Activated naive CD4-positive, alpha-beta T cell treated with anti-CD3 and anti-CD28 coated beads, Interleukin-2, amount 50 U/mL, for 24 hours (primary cell): ENCODE measurements at regions not wholly inside any gene's neighbourhood (a gene's known extent, or its start where the extent isn't known, plus 50 kb on each side); places are given as distances from the start of the nearest gene placed in this dataset.
"Not testable (repeated sequence)": the region's sequence is repeated elsewhere in the genome, so short reads cannot be mapped to it uniquely, and the experiment has no call there.

Source experiments
- H3K27ac Mint-ChIP-seq: one replicate; pipeline ENCODE4 v1.8.0; 2021; ENCODE audit warnings: mild to moderate bottlenecking, mixed read lengths
- H3K27me3 Mint-ChIP-seq: one replicate; pipeline ENCODE4 v1.8.0; 2021; ENCODE audit warnings: mixed read lengths
- H3K36me3 Mint-ChIP-seq: one replicate; pipeline ENCODE4 v1.8.0; 2021; ENCODE audit warnings: mixed read lengths
- H3K4me1 Mint-ChIP-seq: one replicate; pipeline ENCODE4 v1.8.0; 2021; ENCODE audit warnings: mixed read lengths
- H3K4me3 Mint-ChIP-seq: one replicate; pipeline ENCODE4 v1.8.0; 2021; ENCODE audit warnings: mild to moderate bottlenecking, mixed read lengths
- H3K9me3 Mint-ChIP-seq: one replicate; pipeline ENCODE4 v1.8.0; 2021; ENCODE audit warnings: mixed read lengths

DNA sequence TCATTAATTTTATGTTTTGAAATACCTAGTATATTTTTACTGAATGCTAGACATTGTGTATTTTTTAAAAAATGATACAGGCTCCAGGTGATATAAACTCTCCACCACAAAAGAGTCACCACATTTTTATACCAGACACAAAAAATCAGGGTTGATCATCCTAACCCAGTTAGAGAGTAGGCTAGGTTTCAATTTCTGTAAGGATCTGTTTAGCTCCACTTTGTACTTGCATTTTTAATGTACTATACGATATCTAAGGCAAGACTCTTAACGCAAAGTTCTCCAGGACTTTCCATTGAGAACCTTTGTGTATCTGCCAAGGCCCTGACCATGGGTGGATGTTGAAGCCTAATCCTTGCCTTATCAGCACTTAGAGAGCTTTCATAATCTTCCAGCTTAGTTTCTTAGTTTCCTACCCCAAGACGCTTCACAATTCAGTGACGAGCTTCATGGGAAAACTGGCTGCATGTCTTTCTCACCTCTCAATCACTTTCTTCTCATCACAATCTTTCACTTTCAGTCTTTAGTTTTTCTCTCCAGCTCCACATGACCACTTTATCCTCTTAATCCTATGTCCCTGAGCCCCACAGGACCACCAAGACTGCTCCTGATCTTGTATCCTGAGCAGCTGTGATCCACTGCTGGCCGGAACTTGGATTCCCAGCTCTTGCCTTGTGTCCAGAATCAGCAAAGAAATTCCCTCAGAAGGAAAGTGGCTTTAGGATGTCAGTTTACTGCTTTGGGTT is 635.8 kb downstream of the RNF144A start:
- Mint-ChIP-seq H3K4me3 (peak overlapping the region; percentile 7), H3K4me1 (peaks cover 22% of the 10 kb centered on the region), H3K9me3 (peaks cover 5% of the 10 kb centered on the region), H3K27me3 (no peaks in the 10 kb centered on the region), H3K27ac (no peak overlapping the region), H3K36me3 (no peaks in the 10 kb centered on the region)

DNA sequence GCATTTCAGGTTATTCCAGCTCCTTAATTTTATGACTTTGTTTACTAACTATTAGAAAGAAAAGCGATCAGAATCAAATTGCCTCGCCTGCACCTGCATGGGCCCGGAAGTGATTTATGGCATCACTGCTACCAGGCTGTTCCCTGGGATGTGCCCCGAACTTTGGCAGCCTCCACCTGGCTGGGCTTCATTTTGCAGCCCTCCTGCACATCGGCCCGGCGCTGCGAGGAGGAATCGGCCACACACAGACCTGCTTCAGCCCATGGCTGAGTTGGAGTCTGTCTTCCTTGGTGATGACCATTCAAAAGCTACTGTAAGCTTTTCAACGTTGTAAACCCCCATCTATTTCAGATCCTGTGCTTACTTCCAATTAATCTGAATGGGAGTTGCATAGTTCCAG is 638.0 kb downstream of the RNF144A start:
- Mint-ChIP-seq H3K36me3 (no peaks in the 10 kb centered on the region), H3K4me3 (no peak overlapping the region), H3K4me1 (peaks cover 25% of the 10 kb centered on the region), H3K27ac (no peak overlapping the region), H3K27me3 (no peaks in the 10 kb centered on the region), H3K9me3 (no peaks in the 10 kb centered on the region)

DNA sequence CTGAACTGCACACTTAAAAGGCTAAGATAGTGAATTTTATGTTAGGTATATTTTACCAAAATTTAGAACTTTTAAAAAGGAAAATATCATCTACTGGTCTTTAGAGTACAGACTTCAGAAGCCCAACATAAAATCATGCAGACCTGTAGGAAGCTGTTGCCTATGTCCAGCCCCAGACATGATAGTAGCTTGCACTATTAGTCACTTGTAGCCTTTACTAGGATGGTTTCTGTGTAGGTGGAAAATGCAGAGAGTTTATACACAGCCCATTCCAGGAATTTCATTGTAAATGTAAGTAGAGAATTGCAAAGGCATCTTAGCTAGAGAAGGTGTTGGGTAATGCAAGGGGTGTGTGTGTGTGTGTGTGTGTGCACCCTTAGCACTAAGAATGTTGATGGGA is 640.2 kb downstream of the RNF144A start:
- no peak overlapping the region for H3K4me3 Mint-ChIP-seq
- H3K4me1 Mint-ChIP-seq, result peaks cover 35% of the 10 kb centered on the region
- no peaks in the 10 kb centered on the region for H3K27me3 Mint-ChIP-seq
- no peak overlapping the region for H3K27ac Mint-ChIP-seq
- no peaks in the 10 kb centered on the region for H3K9me3 Mint-ChIP-seq
- H3K36me3 Mint-ChIP-seq, result no peaks in the 10 kb centered on the region

DNA sequence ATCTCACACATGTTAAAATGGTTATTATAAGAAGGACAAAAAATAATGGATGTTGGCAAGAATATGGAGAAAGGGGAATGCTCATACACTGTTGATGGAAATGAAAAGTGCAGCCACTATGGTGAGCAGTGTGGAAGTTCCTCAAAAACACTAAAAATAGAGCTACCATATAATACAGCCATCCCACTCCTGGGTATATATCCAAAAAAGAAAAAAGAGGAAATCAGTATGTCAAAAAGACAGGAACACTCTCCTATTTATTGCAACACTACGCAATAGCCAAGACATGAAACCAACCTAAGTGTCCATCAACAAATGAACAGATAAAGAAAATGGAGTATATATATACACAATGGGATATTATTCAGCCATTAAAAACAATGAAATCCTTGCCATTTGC is 642.6 kb downstream of the RNF144A start:
- no peak overlapping the region for H3K27ac Mint-ChIP-seq
- no peak overlapping the region for H3K4me3 Mint-ChIP-seq
- no peaks in the 10 kb centered on the region for H3K27me3 Mint-ChIP-seq
- H3K4me1 Mint-ChIP-seq, result peaks cover 24% of the 10 kb centered on the region
- no peaks in the 10 kb centered on the region for H3K36me3 Mint-ChIP-seq
- peaks cover 4% of the 10 kb centered on the region for H3K9me3 Mint-ChIP-seq

DNA sequence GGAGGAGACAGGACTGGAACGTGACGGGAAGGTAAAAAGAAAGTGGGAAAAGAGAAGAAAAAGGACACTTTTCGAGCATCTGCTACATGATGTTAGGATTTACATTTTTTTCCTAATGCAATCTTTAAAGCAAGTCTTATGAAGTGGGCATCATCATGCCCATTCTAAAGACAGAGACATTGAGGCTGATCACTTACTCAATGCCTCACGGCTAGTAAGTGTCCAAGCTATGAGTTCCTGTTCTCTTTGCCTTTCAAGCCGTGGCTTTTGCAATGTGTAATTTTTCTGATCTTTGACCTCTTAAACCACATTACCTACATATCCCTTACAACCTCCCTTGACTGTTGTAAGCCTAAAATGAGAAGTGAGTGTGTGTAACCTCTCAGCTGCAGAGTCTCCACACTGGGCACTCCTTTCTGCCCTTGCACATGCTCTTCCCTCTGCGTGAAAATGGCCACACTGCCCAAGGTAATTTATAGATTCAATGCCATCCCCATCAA is 649.2 kb downstream of the RNF144A start:
- H3K36me3 Mint-ChIP-seq, result no peaks in the 10 kb centered on the region

DNA sequence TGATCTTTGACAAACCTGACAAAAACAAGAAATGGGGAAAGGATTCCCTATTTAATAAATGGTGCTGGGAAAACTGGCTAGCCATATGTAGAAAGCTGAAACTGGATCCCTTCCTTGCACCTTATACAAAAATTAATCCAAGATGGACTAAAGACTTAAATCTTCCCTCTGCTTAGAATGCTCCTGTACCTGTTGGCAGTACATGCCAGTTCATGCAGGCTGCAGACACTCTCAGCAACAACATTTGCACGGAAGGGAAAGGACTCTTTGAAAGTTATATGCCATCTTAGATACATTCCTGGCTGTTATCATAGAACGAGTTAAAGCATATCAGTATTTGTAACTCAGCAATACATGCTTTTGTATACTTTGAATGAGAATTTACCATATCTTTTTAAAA is 649.9 kb downstream of the RNF144A start:
- not testable (repeated sequence) for H3K9me3 Mint-ChIP-seq
- H3K4me1 Mint-ChIP-seq, result peaks cover 63% of the 10 kb centered on the region

More for the DNA sequence above, 649.2 kb downstream of the RNF144A start:
- Mint-ChIP-seq H3K4me1 (peaks cover 63% of the 10 kb centered on the region), H3K4me3 (peak overlapping the region; percentile 3), H3K27ac (peak overlapping the region; percentile 43), H3K9me3 (peaks cover 9% of the 10 kb centered on the region), H3K27me3 (no peaks in the 10 kb centered on the region)

DNA sequence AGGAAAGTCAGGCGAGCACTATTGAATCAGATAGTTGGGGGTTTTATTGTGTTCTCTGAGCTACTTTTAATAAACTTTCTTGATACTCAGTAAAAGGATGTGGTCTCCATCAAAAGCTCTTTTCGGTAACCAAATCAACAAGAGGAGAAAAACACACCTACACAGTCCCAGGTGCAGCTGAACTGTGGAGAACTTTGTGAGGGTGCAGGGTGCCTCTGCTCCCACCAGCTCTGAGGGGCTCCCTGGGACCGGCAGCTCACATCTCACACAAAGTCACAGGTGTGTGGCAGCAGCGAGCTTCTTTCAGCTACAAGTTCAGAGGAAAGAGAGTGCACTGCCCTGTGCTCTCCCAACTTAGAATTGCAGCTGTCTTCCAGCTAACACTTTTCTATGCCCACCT is 650.4 kb downstream of the RNF144A start:
- peak overlapping the region; percentile 65 for H3K27ac Mint-ChIP-seq
- no peaks in the 10 kb centered on the region for H3K27me3 Mint-ChIP-seq
- no peaks in the 10 kb centered on the region for H3K36me3 Mint-ChIP-seq
- peaks cover 9% of the 10 kb centered on the region for H3K9me3 Mint-ChIP-seq
- peaks cover 67% of the 10 kb centered on the region for H3K4me1 Mint-ChIP-seq
- H3K4me3 Mint-ChIP-seq, result peak overlapping the region; percentile 70

More for the DNA sequence above, 649.9 kb downstream of the RNF144A start:
- not testable (repeated sequence) for H3K36me3 Mint-ChIP-seq, H3K27me3 Mint-ChIP-seq
- Mint-ChIP-seq H3K27ac (peak overlapping the region; percentile 43), H3K4me3 (peak overlapping the region; percentile 70)

DNA sequence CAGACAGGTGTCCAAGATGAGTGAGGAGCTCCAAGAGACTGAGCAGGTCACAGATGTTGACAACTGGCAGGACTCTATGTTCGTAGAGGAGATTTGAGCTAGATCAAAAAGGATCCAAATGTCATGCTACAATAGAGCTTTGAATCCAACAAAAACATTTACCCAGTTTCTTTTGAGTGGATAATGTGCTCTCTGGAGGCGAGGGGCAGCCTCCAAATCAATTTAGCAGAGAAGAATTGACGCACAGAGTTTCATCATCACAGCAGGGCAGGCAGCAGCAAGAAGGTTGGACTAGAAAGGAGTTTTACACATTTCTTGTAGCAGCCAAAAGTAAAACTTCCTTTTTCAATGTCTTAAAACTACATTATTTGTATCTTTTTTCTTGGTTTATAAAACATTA is 653.0 kb downstream of the RNF144A start:
- no peak overlapping the region for H3K4me3 Mint-ChIP-seq
- H3K36me3 Mint-ChIP-seq, result no peaks in the 10 kb centered on the region
- H3K27me3 Mint-ChIP-seq, result no peaks in the 10 kb centered on the region
- peaks cover 77% of the 10 kb centered on the region for H3K4me1 Mint-ChIP-seq
- H3K9me3 Mint-ChIP-seq, result peaks cover 4% of the 10 kb centered on the region
- peak overlapping the region; percentile 51 for H3K27ac Mint-ChIP-seq

- Mint-ChIP-seq H3K9me3 (no peaks in the 10 kb centered on the region), H3K4me3 (no peak overlapping the region), H3K36me3 (no peaks in the 10 kb centered on the region), H3K27me3 (no peaks in the 10 kb centered on the region), H3K4me1 (peaks cover 65% of the 10 kb centered on the region), H3K27ac (no peak overlapping the region)
These were observed 654.5 kb downstream of the RNF144A start for GRCh38 chr2:7571701-7572100.

DNA sequence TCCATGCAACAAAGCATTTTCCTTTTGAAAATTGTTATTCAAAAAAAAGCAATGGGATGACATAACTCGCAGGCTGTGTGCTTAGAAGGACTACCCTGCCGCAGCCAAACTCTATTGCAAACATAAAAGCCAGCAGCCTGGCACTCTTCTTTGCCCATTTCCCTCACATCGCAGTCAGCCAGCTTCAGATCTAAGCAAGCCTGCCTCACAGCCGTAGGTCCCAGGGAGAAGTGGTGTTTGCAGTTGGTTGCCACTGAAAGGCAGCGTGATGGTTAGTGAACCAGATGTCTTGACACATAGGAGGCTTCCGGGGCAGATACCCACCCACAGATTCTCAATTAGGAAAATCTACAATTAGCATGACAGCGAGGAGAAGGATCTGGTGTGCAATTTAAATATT is 655.2 kb downstream of the RNF144A start:
- Mint-ChIP-seq H3K4me3 (peak overlapping the region; percentile 31), H3K27me3 (no peaks in the 10 kb centered on the region), H3K27ac (no peak overlapping the region)

GRCh38 chr2:7573166-7573825 is 656.1 kb downstream of the RNF144A start:
- H3K4me3 Mint-ChIP-seq, result no peak overlapping the region
- no peak overlapping the region for H3K27ac Mint-ChIP-seq
- peaks cover 9% of the 10 kb centered on the region for H3K36me3 Mint-ChIP-seq
- peaks cover 11% of the 10 kb centered on the region for H3K9me3 Mint-ChIP-seq
- peaks cover 49% of the 10 kb centered on the region for H3K4me1 Mint-ChIP-seq
- H3K27me3 Mint-ChIP-seq, result no peaks in the 10 kb centered on the region

More for the DNA sequence above, 655.2 kb downstream of the RNF144A start:
- Mint-ChIP-seq H3K36me3 (peaks cover under 1% of the 10 kb centered on the region), H3K4me1 (peaks cover 57% of the 10 kb centered on the region), H3K9me3 (peaks cover 3% of the 10 kb centered on the region)

DNA sequence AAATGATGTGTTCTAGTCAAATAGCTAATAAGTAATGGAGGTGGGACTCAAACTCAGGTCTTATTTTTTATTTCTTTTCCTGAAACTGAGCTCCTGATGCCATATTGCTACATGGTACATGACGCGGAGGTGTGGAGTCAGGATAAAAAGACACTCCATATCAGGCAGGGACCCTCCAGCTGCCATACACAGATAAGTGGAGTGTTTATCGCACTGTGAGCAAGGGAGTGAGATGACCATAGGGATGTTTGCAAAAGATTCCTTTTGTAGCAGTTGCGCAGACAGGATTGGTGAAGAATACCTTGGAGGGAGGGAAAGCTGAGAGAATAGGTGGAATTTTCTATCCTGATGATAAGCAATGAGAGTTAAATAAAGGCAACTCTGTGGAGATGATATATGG is 657.2 kb downstream of the RNF144A start:
- H3K4me1 Mint-ChIP-seq, result peaks cover 40% of the 10 kb centered on the region
- no peak overlapping the region for H3K27ac Mint-ChIP-seq
- H3K36me3 Mint-ChIP-seq, result peaks cover 12% of the 10 kb centered on the region
- H3K4me3 Mint-ChIP-seq, result no peak overlapping the region
- H3K9me3 Mint-ChIP-seq, result peaks cover 17% of the 10 kb centered on the region
- no peaks in the 10 kb centered on the region for H3K27me3 Mint-ChIP-seq

DNA sequence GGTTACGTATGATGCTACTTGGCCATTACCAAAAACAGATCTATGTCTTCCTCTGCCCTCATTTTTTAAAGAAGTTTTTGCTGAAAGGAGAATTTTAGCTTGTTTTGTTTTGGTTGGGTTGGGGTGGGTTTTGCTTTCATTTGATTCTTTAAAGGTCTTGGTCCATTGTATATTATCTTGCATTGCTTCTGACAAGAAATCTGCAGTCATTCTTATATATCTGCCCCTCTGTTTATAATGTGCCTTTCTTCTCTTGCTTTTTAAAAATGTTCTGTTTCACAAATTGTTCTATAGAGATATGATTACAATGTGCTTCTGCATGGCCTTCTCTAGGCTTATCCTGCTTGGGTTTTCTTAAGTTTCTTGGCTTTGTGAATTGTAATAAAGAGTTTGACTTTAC is 660.6 kb downstream of the RNF144A start:
- H3K4me1 Mint-ChIP-seq, result peaks cover 9% of the 10 kb centered on the region
- H3K9me3 Mint-ChIP-seq, result peaks cover 20% of the 10 kb centered on the region
- H3K27me3 Mint-ChIP-seq, result no peaks in the 10 kb centered on the region
- no peak overlapping the region for H3K4me3 Mint-ChIP-seq
- H3K36me3 Mint-ChIP-seq, result peaks cover 15% of the 10 kb centered on the region
- H3K27ac Mint-ChIP-seq, result no peak overlapping the region

DNA sequence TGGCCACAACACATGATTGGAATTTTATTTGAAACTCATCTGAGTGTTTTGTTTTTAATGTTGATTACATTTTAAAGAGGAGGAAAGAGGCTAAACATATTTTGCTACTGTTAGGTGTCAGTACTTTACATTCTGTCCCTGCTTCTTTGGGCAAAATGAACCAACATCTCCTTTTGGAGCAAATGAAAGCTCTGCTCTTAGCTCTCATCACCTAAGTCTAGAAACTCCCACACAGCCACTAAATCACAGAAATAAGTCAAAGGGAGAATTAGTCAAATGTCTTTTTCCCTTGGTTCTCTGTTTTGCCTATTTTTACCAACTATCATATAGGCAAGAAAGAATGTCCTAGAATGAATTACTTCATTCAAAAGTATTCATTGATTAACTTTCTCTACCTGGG is 666.8 kb downstream of the RNF144A start:
- Mint-ChIP-seq H3K4me1 (peaks cover 8% of the 10 kb centered on the region), H3K9me3 (peaks cover 6% of the 10 kb centered on the region), H3K36me3 (peaks cover 5% of the 10 kb centered on the region), H3K27ac (no peak overlapping the region), H3K4me3 (no peak overlapping the region), H3K27me3 (no peaks in the 10 kb centered on the region)

- no peaks in the 10 kb centered on the region for H3K27me3 Mint-ChIP-seq
- H3K4me1 Mint-ChIP-seq, result peaks cover 12% of the 10 kb centered on the region
- no peak overlapping the region for H3K27ac Mint-ChIP-seq
- no peaks in the 10 kb centered on the region for H3K9me3 Mint-ChIP-seq
- no peaks in the 10 kb centered on the region for H3K36me3 Mint-ChIP-seq
- no peak overlapping the region for H3K4me3 Mint-ChIP-seq
These were observed 669.7 kb downstream of the RNF144A start for GRCh38 chr2:7586898-7587297.

DNA sequence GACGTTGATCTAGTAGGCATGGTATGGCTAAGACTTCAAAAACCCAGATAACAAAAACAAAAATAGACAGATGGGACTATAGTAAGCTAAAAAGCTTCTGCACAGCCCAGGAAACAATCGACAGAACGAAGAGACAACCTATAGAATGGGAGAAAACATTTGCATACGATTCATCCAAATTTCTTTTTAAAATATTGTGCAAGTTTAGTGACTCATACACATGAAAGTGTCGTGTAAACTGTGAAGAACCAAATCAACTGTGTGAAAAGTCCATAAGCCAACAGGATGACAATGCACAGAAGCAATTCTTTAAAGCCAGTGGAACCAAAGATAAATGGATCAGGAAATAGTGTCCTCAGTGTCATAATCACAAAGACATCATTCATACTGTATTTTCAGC is 671.1 kb downstream of the RNF144A start:
- Mint-ChIP-seq H3K36me3 (no peaks in the 10 kb centered on the region), H3K4me3 (no peak overlapping the region), H3K27me3 (no peaks in the 10 kb centered on the region), H3K9me3 (no peaks in the 10 kb centered on the region), H3K4me1 (peaks cover 20% of the 10 kb centered on the region), H3K27ac (peak overlapping the region; percentile 30)
